NCI-H748 (cell line): ENCODE measurements at regions not wholly inside any gene's neighbourhood (a gene's known extent, or its start where the extent isn't known, plus 50 kb on each side); places are given as distances from the start of the nearest gene placed in this dataset.

Source experiments
- DNase-seq: peaks from one replicate; lab custom pipeline; 2025; ENCODE audit not compliant: unreplicated experiment; lab: John Stamatoyannopoulos, UW

DNA sequence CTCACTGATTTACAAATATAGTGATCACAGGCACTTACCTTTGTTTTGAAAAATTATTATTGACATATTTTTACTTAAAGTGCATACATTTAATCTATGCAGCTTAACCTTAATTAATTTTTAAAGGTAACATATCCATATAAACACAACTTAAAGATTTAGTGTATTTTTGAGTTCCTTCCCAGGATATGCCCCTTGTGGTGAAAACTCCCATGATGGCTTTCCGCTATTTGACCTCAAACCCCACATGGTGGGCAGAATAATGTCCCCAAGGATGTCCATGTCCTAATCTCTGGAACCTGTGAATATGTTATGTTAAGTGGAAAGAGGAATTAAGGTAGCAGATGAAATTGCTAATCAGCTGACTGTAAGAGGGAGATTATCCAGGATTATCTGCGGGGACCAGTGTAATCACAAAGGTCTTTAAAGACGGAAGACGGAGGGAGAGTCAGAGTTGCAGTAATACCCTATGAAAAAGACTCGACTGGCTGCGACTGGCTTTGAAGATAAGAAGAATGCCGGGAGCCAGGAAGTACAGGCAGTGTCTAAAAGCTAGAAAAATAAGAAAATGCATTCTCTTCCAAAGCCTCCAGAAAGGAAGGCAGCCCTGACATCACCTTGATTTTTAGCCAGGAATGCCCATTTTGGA, 193.9 kb downstream of the ICE1 start:
- no peak for DNase-seq

DNA sequence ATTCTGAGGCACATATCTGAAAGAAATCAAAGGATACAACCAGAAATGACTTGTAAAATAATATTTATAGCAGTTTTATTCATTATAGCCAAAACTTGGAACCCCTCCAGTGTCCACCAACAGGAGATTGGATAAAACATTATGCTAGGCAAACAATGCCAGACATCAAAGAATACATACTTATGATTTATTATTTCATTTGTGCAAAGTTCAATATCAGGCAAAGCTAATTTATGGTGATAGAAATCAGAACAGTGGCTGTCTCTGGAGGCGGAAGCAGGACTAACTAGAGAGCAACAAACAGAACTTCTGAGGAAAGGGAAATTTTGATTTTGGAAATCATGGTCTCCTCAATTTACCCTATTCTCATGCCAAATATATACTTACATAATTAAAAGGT, 193.1 kb downstream of the ICE1 start:
- DNase-seq = no peak

- no peak for DNase-seq
Measured at GRCh38 chr5:5613261-5613990, 190.9 kb downstream of the ICE1 start.

DNA sequence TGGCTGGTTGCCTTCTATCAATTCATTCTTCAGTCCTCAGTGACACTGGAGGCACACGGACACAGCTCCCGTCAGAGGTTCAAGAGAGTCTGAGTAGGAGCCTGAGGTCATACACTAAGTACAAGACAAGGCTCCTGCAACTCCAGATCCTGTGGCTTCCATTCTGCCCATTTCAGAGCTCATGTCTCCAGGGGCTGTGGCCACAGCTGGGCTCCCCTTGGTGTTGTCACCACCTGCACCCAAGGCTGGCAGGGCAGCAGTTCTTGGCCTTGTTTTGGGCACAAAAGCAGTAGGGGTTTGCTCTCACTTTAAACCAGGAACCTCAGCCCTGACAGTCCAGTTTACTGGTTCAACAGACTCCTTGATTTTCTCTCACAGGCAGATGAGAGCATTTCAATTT, 189.6 kb downstream of the ICE1 start:
- DNase-seq = no peak

DNA sequence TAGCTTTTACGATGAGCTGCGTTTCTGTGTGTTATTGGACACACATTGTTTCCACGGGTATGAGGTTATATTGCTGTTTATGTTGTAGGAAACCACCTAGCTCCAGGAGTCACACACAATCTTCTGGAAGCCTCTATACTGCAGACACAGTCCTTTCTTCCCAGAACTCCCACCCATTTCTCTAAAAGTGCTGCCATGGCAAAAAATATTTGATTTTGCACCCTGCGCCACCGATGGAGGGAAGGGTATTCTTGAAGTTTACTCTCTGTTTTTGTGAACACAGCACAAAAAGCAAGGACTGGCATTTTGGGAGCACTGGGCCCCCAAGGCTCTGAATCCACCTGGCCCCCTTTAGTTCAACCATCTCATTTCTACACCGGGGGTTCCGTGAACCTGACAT, 187.5 kb downstream of the ICE1 start:
- no peak for DNase-seq

DNA sequence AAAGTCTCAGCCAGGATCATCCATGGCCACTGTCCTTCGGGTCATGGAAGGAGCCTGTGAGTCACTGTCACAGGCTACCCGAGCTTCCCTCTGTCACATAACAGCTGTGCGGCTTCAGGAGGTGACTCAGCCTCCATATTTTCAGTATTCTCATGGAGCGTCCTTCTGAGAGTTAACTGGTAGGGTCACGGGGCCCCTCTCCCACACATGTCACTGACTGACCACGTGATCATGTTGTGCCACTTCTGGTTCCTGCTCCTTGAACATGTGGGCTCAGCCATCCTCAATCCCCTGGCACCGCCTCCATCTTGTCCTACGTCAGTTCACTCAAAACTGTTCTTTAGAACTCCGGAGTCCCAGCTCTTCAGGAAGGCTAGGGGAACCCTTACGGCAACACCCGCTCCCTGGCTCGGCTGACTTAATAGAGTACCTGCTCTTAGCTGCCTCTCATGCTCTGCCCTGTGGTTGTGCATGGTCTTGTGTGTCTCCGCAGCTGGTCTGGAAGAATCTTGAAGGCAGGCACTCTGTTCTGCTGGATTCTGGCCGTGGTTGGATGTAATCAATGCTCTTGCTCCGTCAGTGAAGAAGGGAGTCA, 182.8 kb downstream of the ICE1 start:
- no peak for DNase-seq

DNA sequence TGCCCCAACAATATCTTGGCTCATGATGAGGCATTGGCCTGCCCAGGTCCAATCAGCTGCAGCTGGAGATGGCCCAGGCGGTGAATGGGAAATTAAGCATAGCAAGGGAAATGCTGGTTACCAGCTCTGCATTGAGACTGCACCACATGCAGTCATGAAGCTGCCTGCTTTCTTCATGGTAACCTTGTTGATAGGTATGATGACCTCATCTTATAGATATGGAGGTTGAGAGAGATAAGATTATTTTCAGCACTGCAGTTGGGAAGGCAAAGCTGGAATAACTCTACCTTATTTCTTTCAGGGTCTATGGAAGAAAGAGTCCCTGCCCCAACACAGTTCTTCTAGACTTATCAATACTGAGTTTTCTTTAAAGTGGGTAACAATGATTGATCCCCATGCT, 180.1 kb downstream of the ICE1 start:
- DNase-seq = no peak

- DNase-seq = peak; percentile 81
Measured at GRCh38 chr5:5598547-5599113, 176.2 kb downstream of the ICE1 start.

- no peak for DNase-seq
Measured at GRCh38 chr5:5593391-5593790, 170.9 kb downstream of the ICE1 start.

DNA sequence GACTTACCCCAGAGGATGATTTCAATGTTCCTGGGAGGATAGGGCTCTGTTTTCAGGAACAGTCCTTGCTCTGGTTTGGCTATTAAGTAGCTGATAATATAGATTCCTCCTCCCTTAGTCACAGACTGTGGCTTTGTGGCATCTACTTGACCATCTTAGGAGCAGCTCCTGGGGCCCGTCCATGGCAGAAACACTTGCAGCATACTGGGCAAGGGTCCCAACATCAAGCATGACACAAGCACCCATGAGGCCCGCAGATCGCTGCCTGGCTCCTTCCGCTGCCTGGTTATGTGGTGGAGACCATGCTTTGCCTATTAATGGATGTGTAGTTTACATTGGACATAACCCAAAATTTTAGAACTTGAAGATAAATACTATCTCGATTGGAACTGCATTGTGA, 170.1 kb downstream of the ICE1 start:
- no peak for DNase-seq

DNA sequence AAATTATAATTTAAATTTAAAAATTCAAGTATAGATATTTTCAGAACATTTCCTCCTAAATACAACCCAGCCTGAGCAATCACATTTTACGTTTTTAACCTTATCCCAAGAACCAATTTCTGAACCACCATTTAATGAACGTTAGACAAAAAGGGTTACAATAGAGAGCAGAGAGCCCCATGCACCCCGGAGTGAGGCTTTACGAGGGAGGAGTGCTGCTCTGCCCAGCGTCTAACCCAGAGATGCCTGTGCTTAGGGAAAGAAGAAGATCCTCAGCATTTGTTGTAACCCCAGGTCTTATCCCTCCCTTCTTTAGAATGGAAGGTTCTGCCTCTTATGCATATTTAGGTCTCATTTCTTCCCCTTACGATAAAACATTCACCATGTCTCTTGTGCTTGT, 169.1 kb downstream of the ICE1 start:
- no peak for DNase-seq

DNA sequence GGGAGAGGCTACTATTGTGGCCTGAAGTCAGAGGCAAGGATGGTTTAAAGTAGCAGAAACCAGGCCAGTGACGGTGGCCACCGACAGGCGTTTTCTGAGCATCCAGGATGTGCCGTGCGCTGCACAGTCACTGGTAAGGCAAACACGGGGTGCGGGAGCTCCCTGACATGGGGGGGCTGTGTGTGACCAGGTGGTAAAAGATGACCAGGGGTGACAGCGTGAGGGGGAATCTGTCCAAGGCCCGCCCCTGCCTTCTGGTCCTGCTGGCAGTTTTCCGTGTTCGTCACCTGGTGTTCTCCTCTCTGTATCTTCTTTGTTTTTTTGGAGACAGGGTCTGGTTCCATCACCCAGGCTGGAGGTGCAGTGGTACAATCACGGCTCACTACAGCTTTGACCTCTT, 167.4 kb downstream of the ICE1 start:
- no peak for DNase-seq

- DNase-seq = peak; percentile 74
Measured at GRCh38 chr5:5588887-5589826, 166.7 kb downstream of the ICE1 start.

DNA sequence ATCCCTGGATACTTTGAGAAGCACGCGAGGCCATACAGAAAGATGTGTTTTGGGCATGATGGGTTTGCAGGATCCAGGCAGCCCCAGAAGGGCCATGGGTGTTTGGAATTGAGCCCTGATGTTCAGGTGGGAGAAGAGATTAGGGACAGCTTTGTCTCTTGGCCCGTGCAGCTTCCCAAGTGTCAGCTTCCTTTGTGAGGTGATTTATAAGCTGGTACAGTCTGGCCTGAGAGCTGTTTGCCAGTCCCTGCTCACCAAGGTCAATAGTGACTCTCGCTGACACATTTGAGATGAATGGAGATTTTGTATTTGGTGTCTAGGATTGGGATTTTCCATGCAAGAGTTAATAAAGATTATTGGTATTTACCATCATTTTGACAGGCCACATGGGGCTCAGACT, 165.9 kb downstream of the ICE1 start:
- DNase-seq = no peak

- no peak for DNase-seq
Measured at GRCh38 chr5:5587474-5587873, 165.0 kb downstream of the ICE1 start.

- DNase-seq = no peak
Measured at GRCh38 chr5:5586721-5587120, 164.2 kb downstream of the ICE1 start.

DNA sequence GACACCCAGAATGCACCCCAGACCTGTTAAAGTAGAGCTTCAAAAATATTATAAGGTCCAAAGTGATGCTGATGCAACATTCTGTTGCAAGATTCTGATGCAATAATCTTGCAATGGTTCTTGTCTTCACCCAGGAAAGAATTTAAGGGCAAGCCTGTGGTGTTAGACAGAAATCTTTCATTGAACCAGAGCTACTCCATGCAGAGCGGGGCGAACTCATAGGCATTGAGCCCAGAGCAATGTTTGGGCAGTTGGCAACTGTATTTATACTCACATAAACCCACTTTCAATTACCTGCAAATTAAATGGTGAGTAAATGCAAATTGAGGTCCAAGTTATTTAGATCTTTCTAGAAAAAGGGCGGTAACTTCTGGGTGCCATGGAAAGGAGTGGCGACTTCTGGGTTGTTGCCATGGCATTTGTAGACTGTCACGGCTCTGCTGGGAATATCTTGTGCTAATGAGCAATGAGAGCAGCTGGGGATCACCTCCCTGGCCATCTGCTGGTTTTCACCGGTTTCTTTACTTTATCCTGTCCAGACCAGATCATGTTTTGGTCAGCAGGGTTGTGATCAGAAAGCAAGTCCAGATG, 163.4 kb downstream of the ICE1 start:
- peak; percentile 36 for DNase-seq

- no peak for DNase-seq
Measured at GRCh38 chr5:5584751-5585150, 162.3 kb downstream of the ICE1 start.

- DNase-seq = no peak
Measured at GRCh38 chr5:5584236-5584745, 161.8 kb downstream of the ICE1 start.

GRCh38 chr5:5583832-5584231, 161.4 kb downstream of the ICE1 start:
- no peak for DNase-seq
